IPS-15b (cell line): ENCODE measurements at regions not wholly inside any gene's neighbourhood (a gene's known extent, or its start where the extent isn't known, plus 50 kb on each side); places are given as distances from the start of the nearest gene placed in this dataset.

ENCODE experiments used
- H3K27me3 ChIP-seq: one replicate; pipeline ENCODE4 v1.6.1; 2013; ENCODE audit warnings: low read length; ENCODE audit not compliant: control insufficient read depth, insufficient read depth
- H3K36me3 ChIP-seq: one replicate; pipeline ENCODE4 v1.6.1; 2013; ENCODE audit warnings: low read length; ENCODE audit not compliant: control insufficient read depth, insufficient read depth
- H3K4me1 ChIP-seq: one replicate; pipeline ENCODE4 v1.6.1; 2013; ENCODE audit warnings: mild to moderate bottlenecking, low read length; ENCODE audit not compliant: control insufficient read depth, insufficient read depth
- H3K4me3 ChIP-seq: one replicate; pipeline ENCODE4 v1.5.1; 2013; ENCODE audit warnings: low read depth, low read length
- H3K9ac ChIP-seq: one replicate; pipeline ENCODE4 v1.6.1; 2013; ENCODE audit warnings: low read depth, mild to moderate bottlenecking, low read length
- H3K9me3 ChIP-seq: one replicate; pipeline ENCODE4 v1.6.1; 2013; ENCODE audit warnings: mild to moderate bottlenecking, low read length; ENCODE audit not compliant: control insufficient read depth, insufficient read depth

GRCh38 chr3:109920749-109921148, 583.4 kb upstream of the DPPA4 start:
- Histone ChIP-seq H3K9me3 (no peaks in the 10 kb centered on the region), H3K4me3 (no peak overlapping the region), H3K4me1 (no peaks in the 10 kb centered on the region), H3K36me3 (no peaks in the 10 kb centered on the region), H3K27me3 (no peaks in the 10 kb centered on the region), H3K9ac (no peak overlapping the region)

- Histone ChIP-seq H3K9ac (no peak overlapping the region), H3K4me3 (no peak overlapping the region), H3K4me1 (no peaks in the 10 kb centered on the region)
Measured at GRCh38 chr3:109921509-109921908, 584.2 kb upstream of the DPPA4 start.

GRCh38 chr3:109922856-109923255, 585.5 kb upstream of the DPPA4 start:
- H3K9me3 ChIP-seq = no peaks in the 10 kb centered on the region
- H3K36me3 ChIP-seq = no peaks in the 10 kb centered on the region
- H3K4me3 ChIP-seq = no peak overlapping the region
- H3K9ac ChIP-seq = no peak overlapping the region
- no peaks in the 10 kb centered on the region for H3K4me1 ChIP-seq
- H3K27me3 ChIP-seq = no peaks in the 10 kb centered on the region

More at GRCh38 chr3:109921509-109921908, 584.2 kb upstream of the DPPA4 start:
- no peaks in the 10 kb centered on the region for H3K9me3 ChIP-seq
- H3K27me3 ChIP-seq = no peaks in the 10 kb centered on the region
- no peaks in the 10 kb centered on the region for H3K36me3 ChIP-seq

GRCh38 chr3:109923431-109923830, 586.1 kb upstream of the DPPA4 start:
- Histone ChIP-seq H3K36me3 (no peaks in the 10 kb centered on the region), H3K27me3 (no peaks in the 10 kb centered on the region), H3K4me1 (no peaks in the 10 kb centered on the region), H3K4me3 (no peak overlapping the region), H3K9me3 (no peaks in the 10 kb centered on the region), H3K9ac (no peak overlapping the region)

GRCh38 chr3:109924196-109924595, 586.9 kb upstream of the DPPA4 start:
- no peaks in the 10 kb centered on the region for H3K9me3 ChIP-seq
- no peaks in the 10 kb centered on the region for H3K4me1 ChIP-seq
- H3K4me3 ChIP-seq = no peak overlapping the region
- H3K9ac ChIP-seq = no peak overlapping the region
- H3K36me3 ChIP-seq = no peaks in the 10 kb centered on the region
- no peaks in the 10 kb centered on the region for H3K27me3 ChIP-seq

GRCh38 chr3:109926376-109926775, 589.0 kb upstream of the DPPA4 start:
- Histone ChIP-seq H3K4me1 (no peaks in the 10 kb centered on the region), H3K27me3 (no peaks in the 10 kb centered on the region), H3K9me3 (no peaks in the 10 kb centered on the region), H3K36me3 (no peaks in the 10 kb centered on the region), H3K4me3 (no peak overlapping the region), H3K9ac (no peak overlapping the region)

GRCh38 chr3:109927161-109927560, 589.8 kb upstream of the DPPA4 start:
- no peak overlapping the region for H3K9ac ChIP-seq
- H3K27me3 ChIP-seq = no peaks in the 10 kb centered on the region
- no peaks in the 10 kb centered on the region for H3K9me3 ChIP-seq
- H3K36me3 ChIP-seq = no peaks in the 10 kb centered on the region
- H3K4me1 ChIP-seq = no peaks in the 10 kb centered on the region
- no peak overlapping the region for H3K4me3 ChIP-seq

- Histone ChIP-seq H3K9me3 (no peaks in the 10 kb centered on the region), H3K36me3 (no peaks in the 10 kb centered on the region), H3K27me3 (no peaks in the 10 kb centered on the region), H3K4me1 (no peaks in the 10 kb centered on the region), H3K4me3 (no peak overlapping the region), H3K9ac (no peak overlapping the region)
Measured at GRCh38 chr3:109927726-109928125, 590.4 kb upstream of the DPPA4 start.

GRCh38 chr3:109930582-109930981, 593.2 kb upstream of the DPPA4 start:
- Histone ChIP-seq H3K4me1 (no peaks in the 10 kb centered on the region), H3K4me3 (no peak overlapping the region), H3K9me3 (no peaks in the 10 kb centered on the region), H3K9ac (no peak overlapping the region), H3K27me3 (no peaks in the 10 kb centered on the region), H3K36me3 (no peaks in the 10 kb centered on the region)

GRCh38 chr3:109933576-109933975, 596.2 kb upstream of the DPPA4 start:
- Histone ChIP-seq H3K27me3 (no peaks in the 10 kb centered on the region), H3K4me3 (no peak overlapping the region), H3K9me3 (no peaks in the 10 kb centered on the region), H3K9ac (no peak overlapping the region), H3K36me3 (no peaks in the 10 kb centered on the region), H3K4me1 (no peaks in the 10 kb centered on the region)

GRCh38 chr3:109939817-109940216, 602.5 kb upstream of the DPPA4 start:
- Histone ChIP-seq H3K9ac (no peak overlapping the region), H3K27me3 (no peaks in the 10 kb centered on the region), H3K4me1 (no peaks in the 10 kb centered on the region), H3K9me3 (no peaks in the 10 kb centered on the region), H3K36me3 (no peaks in the 10 kb centered on the region), H3K4me3 (no peak overlapping the region)

GRCh38 chr3:109943181-109943580, 605.8 kb upstream of the DPPA4 start:
- no peaks in the 10 kb centered on the region for H3K4me1 ChIP-seq
- no peak overlapping the region for H3K9ac ChIP-seq
- no peaks in the 10 kb centered on the region for H3K27me3 ChIP-seq
- no peak overlapping the region for H3K4me3 ChIP-seq
- no peaks in the 10 kb centered on the region for H3K36me3 ChIP-seq
- no peaks in the 10 kb centered on the region for H3K9me3 ChIP-seq

- H3K4me3 ChIP-seq = no peak overlapping the region
- no peaks in the 10 kb centered on the region for H3K4me1 ChIP-seq
- H3K9me3 ChIP-seq = no peaks in the 10 kb centered on the region
- no peak overlapping the region for H3K9ac ChIP-seq
- no peaks in the 10 kb centered on the region for H3K36me3 ChIP-seq
- no peaks in the 10 kb centered on the region for H3K27me3 ChIP-seq
Measured at GRCh38 chr3:109944836-109945235, 607.5 kb upstream of the DPPA4 start.
